PC-3 (cell line): ENCODE measurements at regions not wholly inside any gene's neighbourhood (a gene's known extent, or its start where the extent isn't known, plus 50 kb on each side); places are given as distances from the start of the nearest gene placed in this dataset.

Source experiments
- CTCF ChIP-seq: fragments of 300-600 bp; sonication (generic); conservative IDR thresholded peaks from 2 replicates; pipeline ENCODE4 v1.5.1; 2017; ENCODE audit warnings: antibody characterized with exemption, low read depth, mild to moderate bottlenecking, low read length
- EZH2 ChIP-seq: fragments of 300-600 bp; sonication (generic); IDR thresholded peaks from one replicate; pipeline ENCODE4 v1.6.1; 2017; ENCODE audit warnings: antibody characterized with exemption, mild to moderate bottlenecking, low read length; ENCODE audit not compliant: unreplicated experiment
- EZH2phosphoT487 ChIP-seq: fragments of 300-600 bp; sonication (generic); IDR thresholded peaks from 2 replicates; pipeline ENCODE4 v1.6.1; 2018; ENCODE audit warnings: mild to moderate bottlenecking, antibody characterized with exemption, low read length, borderline replicate concordance

DNA sequence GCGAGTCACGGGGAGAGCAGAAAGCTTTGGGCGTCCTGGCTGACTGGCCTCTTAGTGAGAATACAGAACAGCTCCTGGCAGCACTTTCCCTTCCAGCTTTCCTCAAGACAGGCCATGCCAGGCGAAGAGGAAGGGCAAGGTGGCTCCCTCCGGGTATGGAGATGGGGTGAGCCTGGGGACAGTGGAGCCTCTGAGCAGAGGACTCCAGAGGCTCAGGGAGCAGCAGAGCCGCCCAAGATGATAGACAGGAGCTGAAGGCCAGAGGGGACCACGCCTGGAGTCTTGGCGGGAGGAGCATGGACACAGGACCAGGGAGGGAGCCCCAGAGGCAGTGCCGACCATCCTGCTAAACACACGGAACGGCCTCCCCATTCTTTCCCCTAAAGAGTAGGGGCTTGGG, 229.1 kb downstream of the TM9SF2 start:
- TF ChIP-seq CTCF = no peak
- TF ChIP-seq EZH2 = no peak
- no peak for TF ChIP-seq EZH2phosphoT487
